ENCODE measurements at regions not wholly inside any gene's neighbourhood (a gene's known extent, or its start where the extent isn't known, plus 50 kb on each side); places are given as distances from the start of the nearest gene placed in this dataset.

- TF ChIP-seq CTCF (IDR thresholded peaks at IDR 0.05): no peak
- TF ChIP-seq POLR2A (IDR thresholded peaks at IDR 0.05): no peak
Measured at GRCh38 chr10:36075196-36075595, 433.1 kb upstream of the FZD8 start.
